Femur (tissue), 1 donor: ENCODE measurements at regions not wholly inside any gene's neighbourhood (a gene's known extent, or its start where the extent isn't known, plus 50 kb on each side); places are given as distances from the start of the nearest gene placed in this dataset.

Experiments
- DNase-seq: peaks from one replicate; pipeline ENCODE4 v3.0.0-alpha.2; 2017

DNA sequence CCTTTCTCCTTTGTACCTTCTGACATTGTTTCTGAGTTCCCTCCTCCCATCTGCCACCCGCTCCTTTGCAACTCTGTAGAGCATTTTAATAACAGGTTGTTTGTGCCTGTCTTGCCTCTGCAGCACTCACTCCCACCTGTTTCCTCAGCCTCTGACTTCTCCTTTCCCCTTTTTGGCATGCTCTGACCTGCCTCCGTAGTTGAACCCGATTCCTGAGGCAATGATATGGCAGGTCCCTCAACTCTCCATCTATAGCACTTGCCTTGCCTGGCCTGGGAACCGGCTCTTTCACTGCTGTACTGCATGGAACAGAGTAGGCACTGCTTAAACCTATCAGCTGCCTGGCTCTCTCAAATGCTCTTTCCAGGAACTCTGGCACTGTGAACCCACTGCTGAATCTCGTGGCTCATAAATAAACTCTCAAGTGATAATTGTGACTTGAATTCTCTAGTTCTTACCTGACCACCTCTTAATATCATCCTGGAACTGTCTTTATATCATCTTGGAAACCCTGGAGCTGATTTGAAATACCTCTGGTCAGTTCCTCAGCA lies 50.3 kb downstream of the UTRN start:
- no peak for DNase-seq

DNA sequence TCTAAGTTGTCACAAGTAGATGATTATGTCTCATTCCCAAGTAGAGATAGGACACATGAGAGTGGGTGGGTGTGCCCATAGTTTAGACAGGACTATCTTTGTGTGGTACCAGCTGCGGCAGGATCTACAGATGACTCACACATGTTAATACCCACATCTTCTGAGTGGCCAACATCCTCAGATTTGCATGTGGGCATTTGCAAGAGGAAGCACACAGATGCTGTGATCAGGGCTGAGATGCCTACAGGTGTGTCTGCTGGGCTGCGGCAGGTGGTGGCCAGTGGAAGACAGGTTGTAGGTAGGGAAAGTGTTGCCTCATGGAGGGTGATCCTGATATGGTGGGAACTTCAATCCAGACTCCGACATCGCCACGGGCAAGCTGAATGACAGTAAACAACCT lies 50.8 kb downstream of the UTRN start:
- no peak for DNase-seq

- no peak for DNase-seq
Measured at GRCh38 chr6:144336900-144337299, 51.8 kb downstream of the UTRN start.

- DNase-seq = no peak
Measured at GRCh38 chr6:144338474-144338873, 53.3 kb downstream of the UTRN start.

DNA sequence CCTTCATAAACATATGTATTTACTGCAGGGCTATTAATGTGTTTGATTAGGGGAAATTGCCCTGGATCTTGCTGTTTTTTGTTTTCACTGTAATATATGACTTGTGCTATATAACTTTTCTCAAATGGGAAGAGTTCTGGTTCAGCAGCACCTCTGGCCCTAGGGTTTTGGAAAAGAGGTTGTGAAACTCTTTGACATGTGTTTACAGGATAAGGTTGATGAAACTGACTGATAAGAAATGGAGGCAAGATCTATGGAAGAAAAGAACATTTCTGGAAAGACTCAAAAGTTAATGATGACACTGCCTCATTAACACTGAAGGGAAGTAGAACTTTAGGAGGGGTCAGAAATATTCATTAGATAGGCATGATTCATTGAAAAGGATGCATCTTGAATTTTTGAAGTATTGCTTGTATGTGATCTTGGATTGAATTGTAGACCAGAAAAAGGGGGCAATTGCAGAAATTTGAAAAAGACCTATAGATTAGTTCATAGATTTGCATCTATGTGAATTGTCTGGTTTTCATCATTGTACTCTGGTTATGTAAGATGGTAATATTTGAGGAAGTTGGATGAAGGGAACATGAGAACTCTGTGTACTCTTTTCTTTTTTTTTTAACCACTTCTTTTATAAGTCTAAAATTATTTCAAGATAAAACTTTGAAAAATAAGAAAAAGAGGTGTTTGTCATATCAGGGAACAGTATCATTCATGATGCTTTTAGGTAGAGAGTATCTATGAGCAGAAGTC lies 54.0 kb downstream of the UTRN start:
- DNase-seq = no peak

DNA sequence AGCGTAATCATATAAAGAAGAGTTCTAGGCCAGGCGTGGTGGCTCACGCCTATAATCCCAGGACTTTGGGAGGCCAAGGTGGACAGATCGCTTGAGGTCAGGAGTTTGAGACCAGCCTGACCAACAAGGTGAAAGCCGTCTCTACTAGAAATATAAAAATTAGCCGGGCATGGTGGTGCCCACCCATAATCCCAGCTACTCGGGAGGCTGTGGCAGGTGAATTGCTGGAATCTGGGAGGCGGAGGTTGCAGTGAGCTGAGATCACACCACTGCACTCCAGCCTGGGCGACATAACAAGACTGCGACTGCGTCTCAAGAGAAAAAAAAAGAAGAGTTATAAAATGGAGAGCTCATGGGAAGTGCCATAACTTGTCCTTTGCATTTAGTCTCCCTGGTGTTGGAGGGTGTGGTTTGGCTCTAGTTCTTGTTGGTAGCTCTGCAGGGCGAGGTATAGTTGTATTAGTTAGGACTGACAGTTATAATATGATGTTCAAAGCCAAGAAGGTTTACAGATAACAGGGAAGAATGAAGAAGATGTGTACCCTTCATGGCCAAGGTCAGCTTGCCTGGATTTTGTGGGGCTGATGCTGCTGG lies 54.8 kb downstream of the UTRN start:
- DNase-seq = no peak

GRCh38 chr6:144340541-144341371 lies 55.6 kb downstream of the UTRN start:
- DNase-seq = no peak

DNA sequence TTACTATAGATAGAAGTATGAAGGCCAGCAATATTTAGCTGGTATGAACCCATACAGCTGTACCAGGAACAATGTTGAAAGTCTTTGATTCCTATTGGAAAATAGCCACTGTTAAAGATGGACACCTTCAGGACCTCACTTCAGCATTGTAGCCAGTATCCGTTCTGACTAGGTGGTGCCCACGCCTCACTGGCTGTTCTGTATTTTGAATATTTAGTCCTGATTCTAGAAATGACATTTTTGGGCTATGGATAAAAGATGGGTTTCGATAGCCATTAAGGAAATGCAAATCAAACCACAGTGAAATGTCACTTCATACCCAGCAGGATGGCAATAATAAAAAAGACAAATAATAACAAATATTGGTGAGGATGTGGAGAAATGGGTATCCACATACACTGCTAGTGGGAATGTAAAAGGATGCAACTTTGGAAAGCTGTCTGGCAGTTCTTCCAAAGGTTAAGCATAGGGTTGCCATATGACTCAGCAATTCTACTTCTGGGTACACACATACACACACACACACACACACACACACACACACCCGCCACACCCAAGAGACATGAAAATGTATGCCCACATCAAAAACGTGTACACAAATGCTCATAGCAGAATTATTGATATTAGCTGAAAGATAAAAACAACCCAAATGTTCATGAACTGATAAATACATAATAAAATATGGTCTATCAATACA lies 56.8 kb downstream of the UTRN start:
- DNase-seq = no peak

DNA sequence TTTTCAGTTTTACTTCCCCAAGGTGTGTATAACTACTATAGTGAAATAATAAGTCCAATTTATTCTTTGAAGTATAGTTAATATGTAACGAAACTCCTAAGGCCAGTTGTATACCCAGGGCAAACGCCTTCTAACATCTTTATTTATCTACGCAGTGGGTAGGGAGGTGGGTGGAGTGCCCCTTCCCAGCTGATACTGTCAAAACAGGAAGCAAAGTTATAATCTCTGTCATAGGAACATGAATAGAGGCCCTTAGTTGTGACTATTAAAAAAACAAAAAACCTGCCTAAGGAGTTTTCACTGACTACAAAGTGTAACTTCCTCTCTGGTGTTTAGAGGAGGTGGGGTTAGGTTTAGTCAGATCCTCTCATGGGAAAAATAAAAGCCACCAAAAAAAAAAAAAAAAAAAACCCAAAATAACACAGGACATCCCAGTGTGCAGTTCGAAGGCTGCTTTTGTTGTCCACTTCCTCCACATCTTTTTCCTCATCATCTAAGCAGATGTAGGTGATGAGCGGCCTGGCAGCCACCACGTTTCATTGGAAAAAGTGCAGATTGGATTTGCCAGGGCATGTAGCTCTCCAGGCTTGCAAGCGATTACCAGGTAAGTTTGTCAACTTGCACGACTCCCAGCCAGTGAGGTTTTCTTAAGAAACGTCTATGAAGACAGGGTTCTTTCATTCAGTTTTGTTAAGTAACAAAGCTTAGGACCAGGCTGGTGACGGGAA lies 58.7 kb downstream of the UTRN start:
- DNase-seq = no peak

GRCh38 chr6:144344646-144345045 lies 59.5 kb downstream of the UTRN start:
- DNase-seq = no peak

GRCh38 chr6:144345451-144345850 lies 60.3 kb downstream of the UTRN start:
- no peak for DNase-seq

- DNase-seq = no peak
Measured at GRCh38 chr6:144346719-144347447, 61.7 kb downstream of the UTRN start.

- no peak for DNase-seq
Measured at GRCh38 chr6:144347448-144347759, 62.3 kb downstream of the UTRN start.

DNA sequence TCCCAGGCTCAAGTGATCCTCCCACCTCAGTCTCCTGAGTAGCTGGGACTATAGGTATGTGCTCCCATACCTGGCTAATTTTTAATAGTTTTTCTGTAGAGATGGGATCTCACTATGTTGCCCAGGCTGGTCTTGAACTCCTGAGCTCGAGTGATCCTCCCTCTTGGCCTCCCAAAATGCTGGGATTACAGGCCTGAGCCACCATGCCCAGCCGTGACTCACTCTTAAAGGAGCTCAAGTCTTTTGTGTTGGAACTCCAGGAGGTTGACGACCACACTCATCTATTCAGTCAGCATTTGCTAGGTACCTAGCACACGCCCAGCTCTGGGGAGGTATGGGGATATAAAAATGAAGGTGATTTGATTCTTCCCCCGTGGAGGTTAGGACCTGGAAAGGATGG lies 62.8 kb downstream of the UTRN start:
- DNase-seq = no peak

GRCh38 chr6:144349690-144350527 lies 64.8 kb downstream of the UTRN start:
- DNase-seq = no peak

- no peak for DNase-seq
Measured at GRCh38 chr6:144350528-144350880, 65.4 kb downstream of the UTRN start.

DNA sequence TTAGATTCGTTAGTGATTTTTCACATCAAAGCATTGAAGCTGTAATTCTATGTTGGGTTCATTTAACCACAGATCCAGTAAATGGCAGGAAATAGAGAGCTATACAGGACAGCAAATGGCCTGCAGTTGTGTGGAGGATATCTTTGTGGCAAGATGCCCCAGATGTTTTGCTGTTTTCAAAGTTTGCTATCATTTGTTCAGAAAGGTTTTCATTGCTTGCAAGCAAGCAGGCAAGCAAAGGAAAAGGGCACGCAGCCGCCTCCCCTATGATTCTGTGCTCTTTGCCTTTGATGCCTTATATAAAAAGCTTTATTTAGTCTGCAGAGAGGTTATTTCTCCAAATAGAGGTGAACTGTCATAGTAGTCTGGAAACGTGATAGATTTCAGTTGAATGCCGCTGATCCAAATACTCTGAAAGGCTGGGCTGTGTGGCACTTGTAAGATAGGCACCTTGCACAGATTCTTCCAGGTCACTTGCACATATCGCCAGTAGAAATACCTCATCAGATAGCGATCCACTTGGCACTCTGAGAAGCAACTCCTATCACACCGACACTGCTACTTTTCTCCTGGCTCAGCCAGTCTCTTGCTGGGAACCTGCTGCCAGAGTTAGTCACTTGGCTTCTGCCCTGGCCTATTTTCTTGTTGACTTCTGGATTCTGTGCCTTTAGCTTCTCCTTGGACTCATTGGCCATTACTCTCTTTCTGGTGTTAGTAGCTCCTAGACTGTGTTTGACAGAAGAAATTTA lies 66.4 kb downstream of the UTRN start:
- no peak for DNase-seq

GRCh38 chr6:144352331-144352730 lies 67.2 kb downstream of the UTRN start:
- no peak for DNase-seq

DNA sequence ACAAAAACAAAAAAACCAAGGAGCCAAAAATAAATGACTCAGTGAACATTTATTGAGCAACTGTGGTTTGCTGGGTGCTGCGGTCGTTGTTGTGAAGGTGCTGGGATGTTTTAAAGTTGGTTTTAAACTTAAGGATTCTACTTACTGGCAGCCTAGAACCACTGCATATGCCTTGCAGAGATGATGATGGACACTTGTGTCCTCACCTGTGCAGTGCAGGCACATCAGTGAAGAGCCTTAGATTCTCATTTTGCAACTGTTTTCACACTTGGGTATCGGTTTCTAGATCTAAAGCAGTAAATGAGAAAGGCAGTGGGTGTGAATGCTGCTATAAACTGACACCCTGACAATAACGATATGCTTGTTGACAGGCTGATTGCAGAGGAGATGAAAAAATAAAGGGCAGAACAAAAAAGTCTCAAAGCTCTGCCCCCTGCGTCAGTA lies 68.8 kb downstream of the UTRN start:
- no peak for DNase-seq

DNA sequence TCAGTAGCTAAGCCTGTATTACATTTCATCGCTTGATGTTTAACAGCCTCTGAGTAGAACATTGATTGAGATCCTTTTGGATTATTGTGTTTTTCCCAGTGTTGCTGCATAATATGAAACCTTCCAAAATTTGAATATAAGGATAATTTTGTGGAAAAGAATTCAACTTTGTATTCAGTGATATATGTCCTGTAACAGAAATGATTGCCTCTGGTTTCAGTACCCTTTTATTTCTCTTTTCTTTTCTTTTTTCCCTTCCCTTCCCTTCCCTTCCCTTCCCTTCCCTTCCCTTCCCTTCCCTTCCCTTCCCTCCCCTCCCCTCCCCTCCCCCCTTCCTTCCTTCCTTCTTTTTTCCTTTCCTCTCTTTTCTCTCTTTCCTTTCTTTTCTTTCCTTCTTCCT lies 74.6 kb downstream of the UTRN start:
- no peak for DNase-seq
